HUDEP-2 (cell line): ENCODE measurements at regions not wholly inside any gene's neighbourhood (a gene's known extent, or its start where the extent isn't known, plus 50 kb on each side); places are given as distances from the start of the nearest gene placed in this dataset.

ENCODE experiments used
- DNase-seq, 76 experiments: peaks; one replicate each; lab custom pipeline; 2025; ENCODE audit not compliant: unreplicated experiment in 76 of 76; lab: John Stamatoyannopoulos, UW

DNA sequence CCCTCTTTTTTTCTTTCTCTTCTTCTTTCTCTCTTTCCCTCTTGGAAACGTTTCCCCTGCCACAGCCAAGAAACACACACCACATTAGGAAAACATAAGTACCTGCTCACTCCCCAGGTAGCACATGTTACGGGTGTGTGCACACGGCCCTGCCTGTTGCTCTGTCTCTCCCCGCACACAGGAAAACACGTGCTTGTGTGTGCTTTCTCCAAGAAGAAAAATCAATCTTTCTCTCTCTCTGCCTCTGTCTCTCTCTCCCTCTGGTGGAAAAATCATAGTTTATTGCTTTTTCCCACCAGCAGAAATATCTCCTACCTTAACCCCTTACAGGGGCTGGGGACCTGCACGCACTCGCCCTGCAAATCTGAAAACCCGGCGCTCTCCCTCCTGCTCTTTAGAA, 102.3 kb downstream of the EDN3 start:
- no peak for DNase-seq

DNA sequence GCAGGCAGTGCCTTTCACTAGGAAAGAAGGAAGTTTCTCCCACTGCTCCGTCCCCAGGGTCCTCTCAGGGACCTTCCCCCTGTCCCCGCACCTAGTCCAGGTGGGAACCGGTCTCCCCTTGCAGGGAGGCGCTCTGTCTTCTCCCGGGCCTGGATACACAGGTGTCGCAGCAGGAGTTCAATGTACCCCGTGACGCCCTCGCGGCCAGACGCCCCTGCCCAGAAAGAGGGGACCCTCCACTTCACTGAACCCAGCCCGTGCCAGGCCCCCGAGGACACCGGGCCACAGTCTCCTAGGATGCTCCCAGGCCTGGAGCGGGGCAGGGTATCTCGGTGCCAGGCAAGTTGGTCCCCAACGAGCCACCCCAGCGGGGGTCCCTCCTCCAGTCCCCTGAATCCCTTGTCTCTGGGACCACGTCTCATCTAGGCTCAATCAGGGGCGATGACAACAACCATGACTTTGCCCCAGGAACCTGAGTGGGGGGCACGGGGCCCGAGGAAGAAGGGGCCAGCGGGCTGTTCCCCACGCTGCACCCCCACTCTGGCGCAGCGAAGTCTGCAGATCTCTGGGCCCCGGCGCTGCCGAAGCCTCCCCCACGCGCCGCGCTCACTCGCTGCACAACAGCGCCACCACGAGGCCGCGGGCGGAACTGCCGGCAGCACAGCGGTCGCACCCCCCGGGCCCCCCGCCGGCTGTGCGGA, 103.0 kb downstream of the EDN3 start:
- DNase-seq: peak in 40 of 76 experiments; percentile 1 to 57 (median 20)

DNA sequence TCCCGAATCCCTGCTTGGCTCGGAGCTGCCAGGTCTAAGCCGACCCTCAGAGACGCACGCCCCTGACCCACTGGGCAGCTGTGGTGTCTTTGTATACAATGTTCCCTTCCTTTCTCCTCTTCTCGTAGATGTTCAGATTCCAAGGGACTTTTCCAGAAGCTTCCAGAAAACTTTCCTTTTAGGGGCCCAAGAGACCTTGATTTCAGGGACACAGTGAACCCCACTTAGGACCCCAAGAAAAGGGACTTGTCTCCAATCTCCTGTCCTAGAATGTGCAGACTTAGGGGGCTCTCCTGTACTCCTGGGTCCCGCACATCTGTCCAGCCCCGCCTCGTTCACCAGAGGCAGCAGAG, 103.5 kb downstream of the EDN3 start:
- no peak for DNase-seq

- no peak for DNase-seq
Measured at GRCh38 chr20:59404749-59405148, 104.3 kb downstream of the EDN3 start.

DNA sequence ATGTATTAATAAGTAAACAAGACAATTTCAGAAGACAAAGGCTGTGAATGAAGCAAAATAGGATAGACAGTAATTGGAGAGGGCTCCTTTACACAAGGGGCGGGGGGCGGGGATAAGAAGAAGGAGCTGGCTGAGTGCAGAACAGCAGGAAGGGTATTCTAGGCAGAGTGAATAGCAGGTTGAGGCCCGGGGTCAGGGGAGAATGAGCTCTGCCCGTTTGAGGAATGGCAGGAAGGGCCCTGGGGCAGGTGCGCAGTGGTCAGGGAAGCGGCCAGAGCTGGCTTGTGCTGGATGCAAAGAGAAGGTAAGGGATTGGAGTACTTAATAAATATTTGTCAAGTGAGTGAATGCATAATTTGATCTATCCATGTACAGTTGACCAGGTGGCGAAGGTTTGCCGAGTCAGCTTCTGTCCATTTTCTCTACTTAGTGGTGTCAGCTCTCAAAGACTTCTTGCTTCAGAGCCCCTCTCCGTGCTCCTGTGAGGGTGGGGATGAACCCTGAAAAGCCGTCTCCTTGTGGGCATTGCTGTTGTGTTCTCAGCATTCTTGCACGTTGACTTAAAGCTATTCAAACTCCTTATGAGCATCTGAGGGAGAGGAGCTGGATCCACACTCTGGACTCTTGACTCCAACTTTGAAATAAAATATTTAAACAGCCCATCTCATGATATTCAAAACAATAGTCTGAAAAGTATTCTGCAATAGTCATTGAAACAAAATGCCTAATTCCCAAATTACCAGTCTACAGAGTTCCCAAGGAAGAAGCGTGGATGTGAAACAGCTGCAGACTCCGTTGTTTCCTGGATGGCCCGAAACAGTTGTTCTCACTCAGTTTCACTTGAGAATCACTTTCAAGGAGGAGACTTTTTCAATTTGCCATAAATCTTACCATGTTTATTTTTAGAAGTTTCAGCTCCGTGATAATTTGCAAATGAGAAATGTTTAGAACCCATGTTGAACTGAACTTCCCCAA, 105.1 kb downstream of the EDN3 start:
- DNase-seq: no peak

GRCh38 chr20:59406446-59406845, 106.0 kb downstream of the EDN3 start:
- DNase-seq: no peak

GRCh38 chr20:59411170-59411569, 110.8 kb downstream of the EDN3 start:
- no peak for DNase-seq

DNA sequence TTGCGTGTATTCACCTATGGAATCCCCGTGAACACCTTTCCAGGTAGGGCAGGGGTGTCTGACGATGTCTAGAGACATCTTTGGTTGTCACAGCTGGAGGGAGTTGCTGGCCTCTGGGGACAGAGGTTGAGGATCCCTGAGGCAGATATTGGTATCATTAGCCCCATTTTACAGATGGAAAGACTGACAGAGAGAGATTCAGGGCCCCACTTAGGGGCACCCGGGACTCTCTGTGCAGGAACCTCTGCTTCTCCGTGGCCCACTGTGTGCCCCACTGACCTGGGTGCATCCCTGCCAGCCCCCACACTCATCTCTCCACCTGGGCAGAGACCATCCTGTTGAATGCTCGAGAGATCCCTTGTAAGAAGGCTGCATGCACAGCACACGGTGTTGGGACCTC, 111.2 kb downstream of the EDN3 start:
- DNase-seq: no peak

- no peak for DNase-seq
Measured at GRCh38 chr20:59412181-59412580, 111.8 kb downstream of the EDN3 start.

- no peak for DNase-seq
Measured at GRCh38 chr20:59412875-59413284, 112.5 kb downstream of the EDN3 start.

- no peak for DNase-seq
Measured at GRCh38 chr20:59413326-59413865, 113.0 kb downstream of the EDN3 start.

DNA sequence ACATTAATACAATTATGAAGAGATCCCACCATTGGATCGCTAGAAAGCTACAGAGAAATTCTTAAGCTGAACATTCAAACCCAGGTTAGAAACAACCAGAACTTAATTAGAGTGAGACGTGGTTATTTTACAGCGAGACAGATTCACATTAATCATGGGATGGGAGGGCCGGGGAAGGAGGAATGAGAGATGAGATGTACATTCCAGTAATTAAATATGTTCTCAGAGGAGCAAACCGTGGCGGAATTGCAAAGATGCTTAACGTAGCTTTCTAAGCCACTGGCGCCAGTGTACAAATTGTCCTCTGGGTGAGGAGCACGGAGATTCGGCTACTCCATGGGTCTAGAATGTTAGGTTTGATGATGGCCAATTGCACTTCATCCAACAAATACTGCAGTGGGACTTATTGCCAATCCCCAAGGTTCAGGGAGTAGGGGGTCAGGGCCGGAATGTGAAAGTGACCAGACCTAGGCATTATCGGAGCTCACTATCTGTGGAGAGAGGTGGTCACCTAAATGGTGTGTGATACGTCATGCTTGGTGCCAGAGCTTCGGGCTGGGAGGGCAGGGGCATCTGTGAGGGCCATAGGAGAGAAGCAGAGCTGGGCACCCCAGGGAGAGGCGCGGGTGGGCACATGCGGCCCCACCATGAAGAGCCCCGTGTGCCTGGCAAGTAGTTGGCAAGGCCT, 114.7 kb downstream of the EDN3 start:
- no peak for DNase-seq

- no peak for DNase-seq
Measured at GRCh38 chr20:59416916-59417315, 116.5 kb downstream of the EDN3 start.

DNA sequence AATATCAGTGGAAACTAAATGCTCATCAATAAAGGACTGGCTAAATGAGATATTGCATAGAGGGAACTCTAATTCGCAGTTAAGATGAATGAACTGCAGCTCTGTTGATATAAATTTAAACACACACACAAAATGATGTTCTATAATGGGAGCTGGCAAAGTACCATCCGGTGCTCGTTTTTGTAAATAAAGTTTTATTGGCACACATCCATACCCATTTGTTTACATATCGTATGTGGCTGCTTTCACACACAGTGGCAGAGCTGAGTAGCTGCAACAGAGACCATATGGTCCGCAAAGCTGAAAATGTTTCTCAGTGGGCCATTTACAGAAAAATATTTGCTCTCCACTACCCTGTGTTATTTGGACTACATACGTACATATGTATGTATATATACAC, 120.7 kb downstream of the EDN3 start:
- DNase-seq: no peak

DNA sequence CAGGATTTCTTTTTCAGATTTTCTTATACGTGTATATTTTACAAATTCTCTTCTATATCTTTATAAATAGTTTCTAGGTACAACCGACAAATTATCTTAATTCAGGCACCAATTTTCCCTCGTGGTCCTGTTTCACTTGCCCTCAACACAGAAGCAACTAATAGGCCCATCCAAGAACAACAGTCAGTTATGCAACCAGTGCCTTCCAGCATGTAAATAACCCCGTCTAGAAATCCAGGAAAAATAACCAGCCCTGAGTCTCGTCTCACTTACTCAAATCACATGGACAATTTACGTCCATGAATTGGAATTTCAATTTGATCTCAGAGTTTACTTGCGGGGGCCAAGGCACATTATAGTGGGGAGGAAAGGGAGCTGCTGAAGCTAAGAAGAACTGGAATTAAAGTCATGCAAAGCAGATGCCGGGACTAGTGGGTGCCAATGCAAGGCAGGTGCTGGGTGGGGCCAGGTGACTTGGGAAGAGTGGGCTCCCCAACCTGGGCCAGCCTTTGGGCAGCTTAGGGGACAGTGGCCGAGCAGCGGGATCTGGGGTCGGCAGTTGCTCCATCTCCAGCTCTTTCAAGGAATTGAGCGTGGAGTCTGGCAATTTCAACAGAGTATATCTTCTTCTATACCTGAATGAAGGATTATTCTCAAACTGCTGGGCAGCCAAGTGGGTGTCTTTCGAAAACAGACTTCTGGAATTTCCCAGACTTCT, 121.7 kb downstream of the EDN3 start:
- DNase-seq: no peak

DNA sequence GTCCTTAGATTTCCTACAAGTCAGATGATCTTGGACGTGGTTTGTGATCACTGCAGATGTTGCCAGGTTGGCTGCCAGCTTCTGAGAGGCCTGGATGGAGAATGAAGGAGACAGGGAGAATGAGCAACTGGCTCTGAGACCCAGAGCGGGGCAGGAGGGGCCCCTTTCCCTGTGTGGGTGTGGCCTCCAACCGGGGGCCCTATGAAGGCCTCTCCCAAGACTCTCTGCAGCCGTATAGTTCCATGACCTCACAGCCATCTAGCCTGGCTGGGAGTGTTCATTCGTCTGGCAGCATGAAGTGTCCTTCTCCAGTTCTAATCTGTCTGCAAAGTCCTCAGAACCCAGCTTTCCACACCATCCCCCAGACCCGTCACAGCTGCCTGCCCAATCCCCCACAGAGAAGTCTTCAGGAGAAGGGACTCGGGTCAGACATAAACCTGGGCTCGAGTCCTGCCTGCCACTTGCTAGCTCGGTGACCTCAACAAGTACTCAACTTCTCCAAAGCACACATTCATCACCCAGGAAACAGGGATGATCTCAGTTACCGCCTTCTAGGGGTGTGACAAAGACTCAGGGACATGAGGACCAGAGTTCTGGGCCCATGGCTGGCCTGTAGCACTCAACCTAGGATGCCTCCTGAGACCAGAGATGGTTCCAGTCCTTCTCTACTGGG, 122.6 kb downstream of the EDN3 start:
- no peak for DNase-seq

DNA sequence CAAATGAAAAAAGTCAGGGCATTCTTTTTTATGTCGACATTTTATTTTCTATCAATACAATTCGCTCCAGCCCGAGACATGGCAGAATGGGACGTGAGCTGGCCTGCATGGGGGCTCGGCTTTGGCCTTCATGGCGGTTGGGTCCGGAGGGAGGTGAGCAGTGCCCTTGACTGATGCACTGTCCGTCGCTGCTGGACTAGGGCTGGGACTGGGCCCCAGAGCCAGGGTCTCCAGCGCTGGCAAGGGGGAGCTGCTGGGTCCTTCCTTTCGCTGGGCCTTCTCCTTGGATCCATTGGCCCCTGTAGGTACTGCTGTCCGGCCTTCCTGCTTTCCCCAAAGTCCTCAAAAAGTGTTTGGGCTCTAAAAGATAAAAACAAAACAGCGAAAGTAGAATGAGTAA, 124.6 kb downstream of the EDN3 start:
- no peak for DNase-seq

- DNase-seq: no peak
Measured at GRCh38 chr20:59425572-59425971, 125.2 kb downstream of the EDN3 start.

- no peak for DNase-seq
Measured at GRCh38 chr20:59428006-59428405, 127.6 kb downstream of the EDN3 start.
